ENCODE measurements at regions not wholly inside any gene's neighbourhood (a gene's known extent, or its start where the extent isn't known, plus 50 kb on each side); places are given as distances from the start of the nearest gene placed in this dataset.

- TF ChIP-seq CTCF (conservative IDR thresholded peaks at IDR 0.05; ENCODE audit: low read depth, low read length) (no peak), MAZ (IDR thresholded peaks at IDR 0.05; ENCODE audit: borderline replicate concordance, low read depth, low read length) (no peak), BHLHE40 (IDR thresholded peaks at IDR 0.05; ENCODE audit: low read depth, low read length) (no peak)
These were observed 136.3 kb upstream of the RGMB start for GRCh38 chr5:98637116-98637515.
